ENCODE measurements at regions not wholly inside any gene's neighbourhood (a gene's known extent, or its start where the extent isn't known, plus 50 kb on each side); places are given as distances from the start of the nearest gene placed in this dataset.

- TF ChIP-seq CTCF (conservative IDR thresholded peaks at IDR 0.05; ENCODE audit: low read depth, low read length): no peak
- no peak for TF ChIP-seq EZH2phosphoT487 (IDR thresholded peaks at IDR 0.05; ENCODE audit: borderline replicate concordance, low read length)
- TF ChIP-seq EZH2 (IDR thresholded peaks at IDR 0.05; ENCODE audit: low read length, unreplicated experiment): no peak
Observed at GRCh38 chr13:89380101-89380500, 1708.9 kb downstream of the SLITRK5 start.
